Vagina (tissue), 2 donors: ENCODE measurements at regions not wholly inside any gene's neighbourhood (a gene's known extent, or its start where the extent isn't known, plus 50 kb on each side); places are given as distances from the start of the nearest gene placed in this dataset.

Source experiments
- CTCF ChIP-seq, 3 experiments: fragments of 450-650 bp in 2 of 3; fragments of 200-600 bp in 1 of 3; sonication (generic) in 1 of 3; IDR thresholded peaks; one replicate each; pipeline ENCODE4 v1.5.1; 2017 to 2019; ENCODE audit warnings: antibody characterized with exemption in 3 of 3, mild to moderate bottlenecking in 2 of 3, moderate library complexity in 2 of 3
- POLR2A ChIP-seq, 2 donors: fragments of 450-650 bp; IDR thresholded peaks; one replicate each; pipeline ENCODE4 v1.6.1; 2017; ENCODE audit warnings: antibody characterized with exemption in 2 of 2, mild to moderate bottlenecking in 2 of 2, moderate library complexity in 2 of 2
- POLR2AphosphoS5 ChIP-seq, 2 donors: sonication (generic); formaldehyde crosslinking; IDR thresholded peaks; one replicate each; pipeline ENCODE4 v1.9.0; 2017; ENCODE audit warnings: antibody characterized with exemption in 2 of 2, mild to moderate bottlenecking in 2 of 2, low read depth in 1 of 2; ENCODE audit not compliant: insufficient read depth in 1 of 2

- TF ChIP-seq POLR2A (IDR thresholded peaks at IDR 0.05) (no peak), POLR2AphosphoS5 (IDR thresholded peaks at IDR 0.05; ENCODE audit: insufficient read depth in 1 of 2, low read depth in 1 of 2) (no peak), CTCF (IDR thresholded peaks at IDR 0.05) (no peak)
These were observed 603.8 kb downstream of the CDH8 start for GRCh38 chr16:61432421-61432820.
